K562 (cell line): ENCODE measurements at regions not wholly inside any gene's neighbourhood (a gene's known extent, or its start where the extent isn't known, plus 50 kb on each side); places are given as distances from the start of the nearest gene placed in this dataset.

Experiments
- CEBPB ChIP-seq: fragments of 450-650 bp; IDR thresholded peaks from 2 replicates; pipeline ENCODE4 v1.6.1; 2016; ENCODE audit warnings: missing genetic modification characterization, missing compliant biosample characterization
- CREM ChIP-seq: IDR thresholded peaks from 2 replicates; pipeline ENCODE4 v1.6.1; 2014; ENCODE audit warnings: antibody characterized with exemption, low read depth
- DPF2 ChIP-seq: fragments of 450-650 bp; IDR thresholded peaks from 2 replicates; pipeline ENCODE4 v1.6.1; 2016
- SETDB1 ChIP-seq: IDR thresholded peaks from one replicate; pipeline ENCODE4 v1.6.1; 2012; ENCODE audit warnings: low read length, control low read depth, inconsistent platforms
- YY1 ChIP-seq, 3 experiments: IDR thresholded peaks; 2 replicates each; pipeline ENCODE4 v1.6.1; 2011; ENCODE audit warnings: low read length in 2 of 3, mild to moderate bottlenecking in 2 of 3, moderate library complexity in 2 of 3, borderline replicate concordance in 1 of 3, control low read depth in 1 of 3, low read depth in 1 of 3; ENCODE audit not compliant: insufficient read depth in 3 of 3, insufficient replicate concordance in 2 of 3, control insufficient read depth in 1 of 3, insufficient read length in 1 of 3; ENCODE audit errors: extremely low read depth in 1 of 3
- TF ChIP-seq, protein P1 (sequence below), 3 experiments: IDR thresholded peaks in 2 of 3; conservative IDR thresholded peaks in 1 of 3; 2 replicates each; pipeline ENCODE4 v1.5.1; 2011 to 2012; ENCODE audit warnings: low read length in 3 of 3, mild to moderate bottlenecking in 3 of 3, control low read depth in 2 of 3, improper control_type of control experiment in 1 of 3, inconsistent platforms in 1 of 3, low read depth in 1 of 3, mixed read lengths in 1 of 3, moderate library complexity in 1 of 3; ENCODE audit not compliant: insufficient read depth in 2 of 3
- TF ChIP-seq, protein P2 (sequence below): sonication (generic); formaldehyde crosslinking; IDR thresholded peaks from 2 replicates; pipeline ENCODE4 v1.8.1; 2023; ENCODE audit warnings: missing genetic modification reagents, mild to moderate bottlenecking, borderline replicate concordance

DNA sequence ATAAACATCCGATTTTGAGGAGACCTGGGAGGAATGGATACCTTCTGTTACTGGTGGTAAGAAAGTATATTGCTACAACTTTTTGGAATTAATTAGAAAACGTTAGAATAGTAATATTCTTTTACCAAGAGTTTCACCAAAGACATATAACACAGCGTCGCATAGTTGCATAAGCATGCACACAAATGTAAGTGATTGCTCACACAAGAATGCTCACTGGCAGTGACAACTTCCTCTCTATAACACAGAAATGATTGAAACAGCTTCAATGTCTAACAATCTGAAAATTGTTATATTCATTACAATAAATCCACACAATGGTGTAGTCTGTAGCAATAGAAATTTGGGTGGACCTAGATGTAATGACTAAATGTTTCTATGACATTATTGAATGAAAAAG is 998.6 kb downstream of the TTLL7 start:
- TF ChIP-seq, protein P1, sequence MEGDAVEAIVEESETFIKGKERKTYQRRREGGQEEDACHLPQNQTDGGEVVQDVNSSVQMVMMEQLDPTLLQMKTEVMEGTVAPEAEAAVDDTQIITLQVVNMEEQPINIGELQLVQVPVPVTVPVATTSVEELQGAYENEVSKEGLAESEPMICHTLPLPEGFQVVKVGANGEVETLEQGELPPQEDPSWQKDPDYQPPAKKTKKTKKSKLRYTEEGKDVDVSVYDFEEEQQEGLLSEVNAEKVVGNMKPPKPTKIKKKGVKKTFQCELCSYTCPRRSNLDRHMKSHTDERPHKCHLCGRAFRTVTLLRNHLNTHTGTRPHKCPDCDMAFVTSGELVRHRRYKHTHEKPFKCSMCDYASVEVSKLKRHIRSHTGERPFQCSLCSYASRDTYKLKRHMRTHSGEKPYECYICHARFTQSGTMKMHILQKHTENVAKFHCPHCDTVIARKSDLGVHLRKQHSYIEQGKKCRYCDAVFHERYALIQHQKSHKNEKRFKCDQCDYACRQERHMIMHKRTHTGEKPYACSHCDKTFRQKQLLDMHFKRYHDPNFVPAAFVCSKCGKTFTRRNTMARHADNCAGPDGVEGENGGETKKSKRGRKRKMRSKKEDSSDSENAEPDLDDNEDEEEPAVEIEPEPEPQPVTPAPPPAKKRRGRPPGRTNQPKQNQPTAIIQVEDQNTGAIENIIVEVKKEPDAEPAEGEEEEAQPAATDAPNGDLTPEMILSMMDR (IDR thresholded peaks at IDR 0.05 in 2 of 3, conservative IDR thresholded peaks at IDR 0.05 in 1 of 3; ENCODE audit: insufficient read depth in 2 of 3, low read depth in 1 of 3, low read length in 3 of 3): no peak
- no peak for TF ChIP-seq SETDB1
- TF ChIP-seq, protein P2, sequence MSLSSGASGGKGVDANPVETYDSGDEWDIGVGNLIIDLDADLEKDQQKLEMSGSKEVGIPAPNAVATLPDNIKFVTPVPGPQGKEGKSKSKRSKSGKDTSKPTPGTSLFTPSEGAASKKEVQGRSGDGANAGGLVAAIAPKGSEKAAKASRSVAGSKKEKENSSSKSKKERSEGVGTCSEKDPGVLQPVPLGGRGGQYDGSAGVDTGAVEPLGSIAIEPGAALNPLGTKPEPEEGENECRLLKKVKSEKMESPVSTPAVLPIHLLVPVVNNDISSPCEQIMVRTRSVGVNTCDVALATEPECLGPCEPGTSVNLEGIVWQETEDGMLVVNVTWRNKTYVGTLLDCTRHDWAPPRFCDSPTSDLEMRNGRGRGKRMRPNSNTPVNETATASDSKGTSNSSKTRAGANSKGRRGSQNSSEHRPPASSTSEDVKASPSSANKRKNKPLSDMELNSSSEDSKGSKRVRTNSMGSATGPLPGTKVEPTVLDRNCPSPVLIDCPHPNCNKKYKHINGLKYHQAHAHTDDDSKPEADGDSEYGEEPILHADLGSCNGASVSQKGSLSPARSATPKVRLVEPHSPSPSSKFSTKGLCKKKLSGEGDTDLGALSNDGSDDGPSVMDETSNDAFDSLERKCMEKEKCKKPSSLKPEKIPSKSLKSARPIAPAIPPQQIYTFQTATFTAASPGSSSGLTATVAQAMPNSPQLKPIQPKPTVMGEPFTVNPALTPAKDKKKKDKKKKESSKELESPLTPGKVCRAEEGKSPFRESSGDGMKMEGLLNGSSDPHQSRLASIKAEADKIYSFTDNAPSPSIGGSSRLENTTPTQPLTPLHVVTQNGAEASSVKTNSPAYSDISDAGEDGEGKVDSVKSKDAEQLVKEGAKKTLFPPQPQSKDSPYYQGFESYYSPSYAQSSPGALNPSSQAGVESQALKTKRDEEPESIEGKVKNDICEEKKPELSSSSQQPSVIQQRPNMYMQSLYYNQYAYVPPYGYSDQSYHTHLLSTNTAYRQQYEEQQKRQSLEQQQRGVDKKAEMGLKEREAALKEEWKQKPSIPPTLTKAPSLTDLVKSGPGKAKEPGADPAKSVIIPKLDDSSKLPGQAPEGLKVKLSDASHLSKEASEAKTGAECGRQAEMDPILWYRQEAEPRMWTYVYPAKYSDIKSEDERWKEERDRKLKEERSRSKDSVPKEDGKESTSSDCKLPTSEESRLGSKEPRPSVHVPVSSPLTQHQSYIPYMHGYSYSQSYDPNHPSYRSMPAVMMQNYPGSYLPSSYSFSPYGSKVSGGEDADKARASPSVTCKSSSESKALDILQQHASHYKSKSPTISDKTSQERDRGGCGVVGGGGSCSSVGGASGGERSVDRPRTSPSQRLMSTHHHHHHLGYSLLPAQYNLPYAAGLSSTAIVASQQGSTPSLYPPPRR: no peak
- no peak for TF ChIP-seq CEBPB (tag)
- TF ChIP-seq DPF2: no peak
- no peak for TF ChIP-seq YY1 (IDR thresholded peaks at IDR 0.05; ENCODE audit: borderline replicate concordance in 1 of 3, control insufficient read depth in 1 of 3, extremely low read depth in 1 of 3, insufficient read depth in 3 of 3, insufficient read length in 1 of 3, insufficient replicate concordance in 2 of 3, low read depth in 1 of 3, low read length in 2 of 3)
- no peak for TF ChIP-seq CREM
